ENCODE measurements at regions not wholly inside any gene's neighbourhood (a gene's known extent, or its start where the extent isn't known, plus 50 kb on each side); places are given as distances from the start of the nearest gene placed in this dataset.

DNA sequence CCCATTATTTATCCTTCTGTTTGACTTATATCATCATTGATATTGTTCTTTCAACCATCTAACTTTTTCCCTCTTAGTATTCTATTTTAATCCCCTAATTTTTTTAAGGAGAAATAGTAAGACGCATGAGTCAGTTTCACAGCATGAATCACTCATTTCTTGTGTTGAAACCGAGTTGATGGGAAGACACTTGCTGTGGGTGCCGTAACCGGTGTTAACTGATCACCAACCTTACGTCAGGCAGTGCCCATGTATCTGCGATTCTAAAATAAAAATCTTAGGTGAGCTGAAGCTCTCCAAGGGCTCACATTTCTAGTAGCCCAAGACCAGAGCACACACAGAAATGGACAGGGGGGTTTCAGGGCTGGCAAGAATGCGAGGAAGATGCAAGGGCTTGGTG lies 348.1 kb downstream of the GALR1 start:
- no peak for DNase-seq

- DNase-seq = no peak
These were observed 351.0 kb downstream of the GALR1 start for GRCh38 chr18:77600674-77601073.

GRCh38 chr18:77601567-77601966 lies 351.9 kb downstream of the GALR1 start:
- no peak for DNase-seq

DNA sequence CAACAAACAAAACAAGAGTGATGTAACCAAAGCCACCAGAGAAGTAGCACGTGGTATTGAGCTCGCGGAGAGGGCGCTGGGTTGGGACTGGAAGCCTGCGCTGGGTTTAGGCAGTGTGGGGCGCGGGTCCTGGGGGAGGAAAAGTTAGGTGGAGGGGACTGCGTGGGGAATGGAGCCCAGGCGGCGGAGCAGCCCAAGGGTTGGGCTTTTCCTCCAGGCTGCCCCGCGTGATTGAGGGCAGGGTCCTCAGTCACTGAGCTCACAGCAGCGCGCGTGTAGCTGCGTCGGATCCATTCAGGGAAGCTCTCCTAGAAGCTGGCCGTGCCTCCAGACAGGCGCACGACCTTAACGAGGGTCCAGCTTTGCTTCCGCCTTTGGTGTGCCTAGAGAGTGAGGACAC lies 357.4 kb downstream of the GALR1 start:
- no peak for DNase-seq

GRCh38 chr18:77608807-77609206 lies 359.2 kb downstream of the GALR1 start:
- DNase-seq = no peak

GRCh38 chr18:77617694-77618093 lies 368.0 kb downstream of the GALR1 start:
- DNase-seq = no peak

GRCh38 chr18:77619525-77619924 lies 369.9 kb downstream of the GALR1 start:
- DNase-seq = no peak

GRCh38 chr18:77622009-77622692 lies 372.5 kb downstream of the GALR1 start:
- DNase-seq = no peak

GRCh38 chr18:77632758-77633157 lies 383.1 kb downstream of the GALR1 start:
- no peak for DNase-seq

- DNase-seq = no peak
These were observed 384.8 kb downstream of the GALR1 start for GRCh38 chr18:77634494-77634893.

DNA sequence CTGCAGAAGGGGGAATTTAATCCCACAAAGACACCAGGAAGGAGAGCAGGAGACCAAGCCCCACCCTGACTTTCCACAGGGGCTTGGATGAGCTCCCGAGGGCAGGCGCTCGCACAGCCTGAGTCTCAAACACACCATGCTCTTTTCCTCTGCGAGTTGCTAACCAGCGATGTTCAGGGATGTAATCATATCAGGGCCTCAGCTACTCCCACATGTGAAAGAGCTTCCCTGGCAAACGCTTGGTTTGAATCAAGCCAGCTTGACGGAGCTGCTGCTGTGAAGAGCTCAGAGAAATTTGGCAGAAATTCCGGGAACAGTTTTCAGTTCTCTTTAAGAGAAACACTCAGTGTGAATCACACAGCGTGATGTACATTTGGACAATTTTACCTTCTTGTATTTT lies 385.8 kb downstream of the GALR1 start:
- DNase-seq = no peak

DNA sequence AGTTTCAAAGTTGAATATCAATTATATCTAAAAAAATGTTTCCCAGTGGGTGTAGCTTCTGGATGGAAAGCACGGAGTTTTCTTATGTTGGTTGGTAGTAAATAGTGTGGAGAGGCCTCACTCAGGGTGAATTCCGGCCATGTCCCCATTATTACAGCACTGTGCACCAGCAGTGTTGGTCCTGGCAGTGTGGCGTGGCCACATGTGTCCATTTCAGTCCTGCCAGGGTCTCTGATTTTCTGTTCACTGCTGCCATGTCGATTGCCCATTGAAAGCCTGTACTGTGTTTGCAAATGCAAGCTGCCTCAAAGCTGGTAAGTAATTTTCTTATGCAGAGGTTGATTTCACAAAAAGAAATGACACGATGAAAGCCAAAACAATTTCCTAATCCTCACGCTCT lies 386.2 kb downstream of the GALR1 start:
- no peak for DNase-seq

DNA sequence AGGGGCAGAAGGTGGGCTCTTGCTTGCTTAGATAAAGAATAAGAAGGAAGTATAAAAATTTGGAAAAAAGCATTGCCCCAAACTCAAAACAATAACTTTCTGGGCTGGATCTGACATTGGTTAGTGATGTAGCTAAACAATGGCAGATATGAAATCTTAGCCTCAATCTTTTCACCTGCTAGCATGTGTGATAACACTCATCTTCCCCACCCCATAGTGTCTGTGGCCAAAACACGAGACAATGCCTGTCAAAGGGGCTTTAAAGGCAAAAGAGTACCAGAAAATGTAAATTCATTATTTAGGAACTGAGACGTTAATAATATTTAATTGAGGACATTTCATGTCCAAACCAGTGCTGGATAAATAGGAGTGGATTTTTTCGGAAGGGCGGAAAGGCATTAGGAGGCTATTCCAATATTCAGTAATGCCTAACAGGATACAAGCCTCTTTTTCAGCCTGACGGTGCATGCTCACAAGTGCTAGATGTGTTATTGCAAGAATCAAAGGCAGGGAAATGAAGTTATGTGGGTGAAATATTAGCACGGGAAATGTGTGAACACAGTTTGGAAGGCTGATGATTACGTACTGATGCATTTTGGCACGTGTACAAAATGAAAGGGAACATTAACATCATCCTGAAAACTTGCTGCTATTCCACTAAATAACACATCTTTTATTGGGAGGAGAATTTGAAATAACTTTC lies 395.7 kb downstream of the GALR1 start:
- no peak for DNase-seq

GRCh38 chr18:77647472-77647871 lies 397.8 kb downstream of the GALR1 start:
- DNase-seq = no peak

DNA sequence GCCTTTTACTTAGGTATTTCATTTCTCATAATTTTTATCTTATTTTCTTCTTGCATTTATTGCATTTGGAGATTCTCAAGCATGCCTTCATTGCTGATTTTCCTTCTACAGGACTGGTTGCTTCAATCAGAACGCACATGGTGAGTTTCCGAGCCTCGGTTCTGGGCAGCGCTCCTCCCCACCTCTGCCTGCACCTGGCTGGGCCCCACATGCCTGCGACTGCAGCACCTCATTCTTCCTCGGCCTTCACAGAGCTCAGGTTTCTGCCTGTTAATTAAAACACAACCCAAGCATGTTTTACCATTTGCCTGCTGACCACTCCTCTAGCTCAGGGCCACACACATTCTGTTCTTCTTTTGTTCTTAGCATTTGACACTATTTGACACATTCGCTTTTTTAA lies 398.8 kb downstream of the GALR1 start:
- no peak for DNase-seq

DNA sequence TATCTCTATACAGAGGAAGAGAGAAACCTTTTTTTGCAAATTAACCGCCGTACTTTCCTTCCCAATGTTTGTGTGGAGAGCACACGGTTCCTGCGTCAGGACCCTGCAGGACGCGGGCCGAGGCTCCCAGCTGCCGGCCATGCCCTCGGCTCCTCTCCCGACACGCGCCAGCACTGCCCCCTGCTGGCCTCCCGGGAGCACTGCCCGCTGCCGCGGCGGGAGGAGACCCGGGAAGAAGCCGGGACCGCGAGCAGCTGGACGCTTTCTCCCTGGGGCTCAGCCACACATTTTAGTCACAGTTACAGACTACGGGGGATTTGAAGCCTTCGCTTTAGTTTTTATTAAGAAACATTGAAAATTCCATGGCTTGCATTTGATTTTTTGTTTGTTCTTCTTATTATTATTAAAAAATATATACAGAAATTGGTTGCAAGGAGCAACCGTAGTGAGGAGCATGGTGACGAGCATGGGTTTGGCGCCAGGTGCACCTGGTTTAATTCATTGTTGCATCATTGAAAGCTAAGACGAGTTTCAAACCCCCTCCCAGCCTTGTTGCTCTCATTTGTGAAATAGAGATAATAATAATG lies 401.2 kb downstream of the GALR1 start:
- DNase-seq = peak; percentile 19 to 20

GRCh38 chr18:77651441-77651840 lies 401.8 kb downstream of the GALR1 start:
- no peak for DNase-seq

DNA sequence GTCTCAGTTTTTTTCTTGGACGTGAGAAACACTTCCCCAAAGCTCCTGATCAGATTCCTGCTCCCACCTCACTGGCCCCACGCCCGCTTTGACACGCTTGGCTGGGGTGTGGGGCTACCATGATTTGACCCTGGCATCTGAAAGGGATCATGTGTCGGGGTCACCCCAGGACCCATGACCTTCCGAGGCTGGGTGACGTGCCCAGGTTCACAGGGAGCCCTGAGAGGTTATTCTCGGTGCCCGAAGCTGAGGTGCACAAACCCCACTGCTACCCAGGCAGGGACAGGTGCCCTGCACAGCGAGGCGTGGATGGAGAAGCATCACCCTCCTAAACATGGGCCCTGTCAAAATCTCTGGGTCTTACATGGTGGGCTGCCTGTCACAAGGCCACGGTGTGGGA lies 404.1 kb downstream of the GALR1 start:
- no peak for DNase-seq

GRCh38 chr18:77654302-77654701 lies 404.7 kb downstream of the GALR1 start:
- no peak for DNase-seq

GRCh38 chr18:77657651-77658298 lies 408.1 kb downstream of the GALR1 start:
- no peak for DNase-seq

GRCh38 chr18:77658299-77658662 lies 408.6 kb downstream of the GALR1 start:
- DNase-seq = no peak

DNA sequence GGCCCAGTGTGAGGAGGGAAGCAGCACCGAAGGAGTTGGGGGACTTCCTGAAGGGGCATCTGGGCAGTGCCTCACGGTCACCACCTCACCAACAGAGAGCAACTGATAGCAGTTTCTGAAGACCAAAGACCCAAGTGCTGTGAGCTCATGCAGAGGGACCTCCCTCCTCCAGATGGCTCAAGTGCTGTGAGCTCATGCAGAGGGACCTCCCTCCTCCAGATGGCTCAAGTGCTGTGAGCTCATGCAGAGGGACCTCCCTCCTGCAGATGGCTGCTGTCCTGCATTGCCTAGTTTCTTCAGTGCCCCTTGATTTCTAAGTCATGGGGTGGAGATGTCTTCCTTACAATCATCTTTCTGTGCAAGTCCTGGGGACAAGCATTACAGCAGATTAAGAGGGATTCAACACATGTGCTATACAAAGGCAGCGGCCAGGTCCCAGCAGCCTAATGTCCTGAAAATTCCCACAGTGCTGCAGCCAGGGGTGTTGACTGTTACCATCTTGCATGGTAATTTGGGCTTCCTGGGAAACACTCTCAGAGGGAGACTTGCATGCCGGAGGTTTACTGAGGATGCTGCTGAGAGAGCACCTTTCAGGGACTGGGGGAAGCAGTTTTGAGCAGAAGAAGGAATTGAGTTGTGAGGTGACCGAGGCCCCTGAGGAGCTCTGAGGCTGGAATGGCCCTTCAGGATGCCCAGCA lies 409.3 kb downstream of the GALR1 start:
- DNase-seq = no peak

GRCh38 chr18:77666613-77667012 lies 417.0 kb downstream of the GALR1 start:
- DNase-seq = no peak
